CD14-positive monocyte (primary cell): ENCODE measurements at regions not wholly inside any gene's neighbourhood (a gene's known extent, or its start where the extent isn't known, plus 50 kb on each side); places are given as distances from the start of the nearest gene placed in this dataset.
"Not testable (repeated sequence)": the region's sequence is repeated elsewhere in the genome, so short reads cannot be mapped to it uniquely, and the experiment has no call there.

Experiments used
- DNase-seq, 3 donors: peaks; one replicate each; pipeline ENCODE4 v3.0.0-alpha.2; 2011 to 2022
- H2AFZ ChIP-seq: 2 replicates; pipeline ENCODE4 v1.6.0; 2012; ENCODE audit warnings: mild to moderate bottlenecking, low read depth, low read length, inconsistent platforms; ENCODE audit not compliant: insufficient read depth, poor library complexity, severe bottlenecking
- H3K27ac ChIP-seq, 2 donors: 1 replicate in 1 of 2; 2 replicates in 1 of 2; pipeline ENCODE4 v1.5.1; 2012 to 2013; ENCODE audit warnings: low read length in 2 of 2, control low read depth in 1 of 2, inconsistent platforms in 1 of 2, low read depth in 1 of 2, mild to moderate bottlenecking in 1 of 2
- H3K27me3 ChIP-seq, 2 donors: one replicate each; pipeline versions ENCODE4 v1.6.0 to v1.6.1; 2011 to 2013; ENCODE audit warnings: low read length in 2 of 2; ENCODE audit not compliant: control insufficient read depth in 2 of 2, insufficient read depth in 2 of 2
- H3K36me3 ChIP-seq, 2 donors: replicated peaks in 1 of 2; 1 replicate in 1 of 2; 2 replicates in 1 of 2; pipeline versions ENCODE4 v1.5.1 to v1.6.1; 2012 to 2013; ENCODE audit warnings: low read length in 2 of 2, control low read depth in 1 of 2, inconsistent platforms in 1 of 2, mild to moderate bottlenecking in 1 of 2; ENCODE audit not compliant: insufficient read depth in 2 of 2, control insufficient read depth in 1 of 2
- H3K4me1 ChIP-seq, 2 donors: 1 replicate in 1 of 2; 2 replicates in 1 of 2; pipeline versions ENCODE4 v1.5.1 to v1.6.1; 2012 to 2013; ENCODE audit warnings: low read length in 2 of 2, control low read depth in 1 of 2, inconsistent platforms in 1 of 2, mild to moderate bottlenecking in 1 of 2, moderate library complexity in 1 of 2; ENCODE audit not compliant: insufficient read depth in 2 of 2, control insufficient read depth in 1 of 2
- H3K4me2 ChIP-seq: replicated peaks from 2 replicates; pipeline ENCODE3; 2012; ENCODE audit warnings: low read length, moderate library complexity, mild to moderate bottlenecking; ENCODE audit not compliant: poor library complexity, severe bottlenecking; ENCODE audit errors: extremely low read depth
- H3K4me3 ChIP-seq, 3 experiments: fragments of 200-600 bp in 1 of 3; sonication (generic) in 1 of 3; replicated peaks in 1 of 3; 1 replicate in 2 of 3; 2 replicates in 1 of 3; pipeline ENCODE4 v1.5.1; 2011 to 2013; ENCODE audit warnings: low read length in 3 of 3, mild to moderate bottlenecking in 3 of 3, control low read depth in 2 of 3, low read depth in 2 of 3, inconsistent platforms in 1 of 3, moderate library complexity in 1 of 3
- H3K79me2 ChIP-seq: 2 replicates; pipeline ENCODE4 v1.6.0; 2012; ENCODE audit warnings: mild to moderate bottlenecking, control low read depth, inconsistent platforms, low read length, moderate library complexity; ENCODE audit not compliant: insufficient read depth
- H3K9ac ChIP-seq: 2 replicates; pipeline ENCODE4 v1.6.0; 2017; ENCODE audit warnings: low read length, mild to moderate bottlenecking; ENCODE audit not compliant: insufficient read depth, poor library complexity, severe bottlenecking
- H3K9me3 ChIP-seq, 2 donors: replicated peaks in 1 of 2; 1 replicate in 1 of 2; 2 replicates in 1 of 2; pipeline versions ENCODE4 v1.5.1 to v1.6.1; 2012 to 2013; ENCODE audit warnings: low read length in 2 of 2, control low read depth in 1 of 2; ENCODE audit not compliant: control insufficient read depth in 1 of 2, insufficient read depth in 1 of 2
- H4K20me1 ChIP-seq: 2 replicates; pipeline ENCODE4 v1.6.0; 2012; ENCODE audit warnings: mild to moderate bottlenecking, low read length, control low read depth, moderate library complexity; ENCODE audit not compliant: insufficient read depth
- H3K27ac Mint-ChIP-seq, 7 donors: one replicate each; pipeline ENCODE4 v1.8.0; 2020; ENCODE audit warnings: mild to moderate bottlenecking in 7 of 7, mixed read lengths in 7 of 7, moderate library complexity in 6 of 7, inconsistent platforms in 2 of 7
- H3K27me3 Mint-ChIP-seq, 3 donors: one replicate each; pipeline ENCODE4 v1.8.0; 2021 to 2022; ENCODE audit warnings: low read depth in 3 of 3, mild to moderate bottlenecking in 3 of 3, mixed read lengths in 3 of 3, moderate library complexity in 3 of 3, inconsistent platforms in 1 of 3
- H3K36me3 Mint-ChIP-seq, 2 donors: one replicate each; pipeline ENCODE4 v1.8.0; 2020; ENCODE audit warnings: mixed read lengths in 2 of 2, inconsistent platforms in 1 of 2, mild to moderate bottlenecking in 1 of 2
- H3K4me1 Mint-ChIP-seq: one replicate; pipeline ENCODE4 v1.8.0; 2020; ENCODE audit warnings: mild to moderate bottlenecking, mixed read lengths
- H3K4me3 Mint-ChIP-seq, 2 donors: one replicate each; pipeline ENCODE4 v1.8.0; 2020; ENCODE audit warnings: mild to moderate bottlenecking in 2 of 2, mixed read lengths in 2 of 2, moderate library complexity in 1 of 2
- H3K9me3 Mint-ChIP-seq, 7 donors: one replicate each; pipeline ENCODE4 v1.8.0; 2020 to 2022; ENCODE audit warnings: mixed read lengths in 7 of 7, mild to moderate bottlenecking in 6 of 7, moderate library complexity in 6 of 7, inconsistent platforms in 2 of 7
- WGBS: methylation state at CpG from one replicate; pipeline ENCODE4 v1.1.5; 2013; ENCODE audit warnings: missing lambda C conversion rate; ENCODE audit not compliant: insufficient coverage; 5-methylcytosine and 5-hydroxymethylcytosine counted together
- intact Hi-C, 2 donors: fragments of 100-400 bp; cut with micrococcal nuclease; formaldehyde crosslinking; loops; one replicate each; pipeline versions ENCODE4 v1.15.0 to v1.15.1; 2023
- TF ChIP-seq, protein P1 (sequence below): fragments of 200-600 bp; IDR thresholded peaks from one replicate; pipeline ENCODE4 v1.8.0; 2022; ENCODE audit warnings: antibody characterized with exemption, mild to moderate bottlenecking

- H3K4me1 Mint-ChIP-seq = no peaks in the 10 kb centered on the region
- no peak overlapping the region for H3K4me3 Mint-ChIP-seq
- H3K27me3 ChIP-seq = no peaks in the 10 kb centered on the region
- TF ChIP-seq, protein P1, sequence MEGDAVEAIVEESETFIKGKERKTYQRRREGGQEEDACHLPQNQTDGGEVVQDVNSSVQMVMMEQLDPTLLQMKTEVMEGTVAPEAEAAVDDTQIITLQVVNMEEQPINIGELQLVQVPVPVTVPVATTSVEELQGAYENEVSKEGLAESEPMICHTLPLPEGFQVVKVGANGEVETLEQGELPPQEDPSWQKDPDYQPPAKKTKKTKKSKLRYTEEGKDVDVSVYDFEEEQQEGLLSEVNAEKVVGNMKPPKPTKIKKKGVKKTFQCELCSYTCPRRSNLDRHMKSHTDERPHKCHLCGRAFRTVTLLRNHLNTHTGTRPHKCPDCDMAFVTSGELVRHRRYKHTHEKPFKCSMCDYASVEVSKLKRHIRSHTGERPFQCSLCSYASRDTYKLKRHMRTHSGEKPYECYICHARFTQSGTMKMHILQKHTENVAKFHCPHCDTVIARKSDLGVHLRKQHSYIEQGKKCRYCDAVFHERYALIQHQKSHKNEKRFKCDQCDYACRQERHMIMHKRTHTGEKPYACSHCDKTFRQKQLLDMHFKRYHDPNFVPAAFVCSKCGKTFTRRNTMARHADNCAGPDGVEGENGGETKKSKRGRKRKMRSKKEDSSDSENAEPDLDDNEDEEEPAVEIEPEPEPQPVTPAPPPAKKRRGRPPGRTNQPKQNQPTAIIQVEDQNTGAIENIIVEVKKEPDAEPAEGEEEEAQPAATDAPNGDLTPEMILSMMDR = no peak
- H3K4me2 ChIP-seq = no peak overlapping the region
- H4K20me1 ChIP-seq = no peaks in the 10 kb centered on the region
- DNase-seq = no peak
- no peaks in the 10 kb centered on the region for H3K79me2 ChIP-seq
- no peaks in the 10 kb centered on the region for H3K36me3 ChIP-seq
- H3K27me3 Mint-ChIP-seq = peaks cover 0 to 2% (median 2%) of the 10 kb centered on the region in 3 donors
- no peaks in the 10 kb centered on the region for H3K36me3 Mint-ChIP-seq
- no peak overlapping the region for H3K4me3 ChIP-seq
- no peak overlapping the region for H2AFZ ChIP-seq
- peaks cover 0 to 7% (median 4%) of the 10 kb centered on the region in 7 donors for H3K9me3 Mint-ChIP-seq
- 75% methylated on average over 6 of the region's 9 CpGs for WGBS
- intact Hi-C loops = no loop called here
- H3K9me3 ChIP-seq = peaks cover 0 to 4% of the 10 kb centered on the region in 2 donors
- no peak overlapping the region for H3K27ac ChIP-seq
- H3K27ac Mint-ChIP-seq = no peak overlapping the region
- H3K9ac ChIP-seq = no peak overlapping the region
- no peaks in the 10 kb centered on the region for H3K4me1 ChIP-seq
Measured at GRCh38 chr13:60275208-60275607, 111.5 kb upstream of the DIAPH3 start.

DNA sequence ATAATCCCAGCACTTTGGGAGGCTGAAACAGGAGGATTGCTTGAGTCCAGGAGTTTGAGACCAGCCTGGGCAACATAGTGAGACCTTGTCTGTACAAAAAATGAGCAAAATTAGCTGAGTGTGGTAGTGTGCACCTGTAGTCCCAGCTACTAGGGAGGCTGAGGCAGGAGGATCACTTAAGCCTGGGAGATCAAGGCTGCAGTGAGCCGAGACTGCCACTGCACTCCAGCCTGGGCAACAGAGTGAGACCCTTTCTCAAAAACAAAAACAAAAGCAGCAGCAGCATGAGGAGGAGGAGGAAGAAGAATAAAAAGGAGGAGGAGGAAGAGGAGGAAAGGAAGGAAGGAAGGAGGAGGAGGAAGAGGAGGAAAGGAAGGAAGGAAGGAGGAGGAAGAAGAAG lies 116.5 kb upstream of the TDRD3 start:
- H3K4me2 ChIP-seq, H3K4me1 ChIP-seq, H3K36me3 Mint-ChIP-seq, H3K4me1 Mint-ChIP-seq, H3K27me3 ChIP-seq, H3K4me3 ChIP-seq, DNase-seq, intact Hi-C loops, H3K4me3 Mint-ChIP-seq, H2AFZ ChIP-seq, H3K27ac ChIP-seq, H3K79me2 ChIP-seq, H3K27me3 Mint-ChIP-seq, H3K9me3 ChIP-seq, H3K36me3 ChIP-seq, H3K9ac ChIP-seq, H3K9me3 Mint-ChIP-seq, H3K27ac Mint-ChIP-seq, H4K20me1 ChIP-seq: not testable (repeated sequence)
- no CpG with 5 or more reads among the region's 1 CpG for WGBS
